Ammon's horn (tissue), 1 donor: ENCODE measurements at regions not wholly inside any gene's neighbourhood (a gene's known extent, or its start where the extent isn't known, plus 50 kb on each side); places are given as distances from the start of the nearest gene placed in this dataset.
"Not testable (repeated sequence)": the region's sequence is repeated elsewhere in the genome, so short reads cannot be mapped to it uniquely, and the experiment has no call there.

ENCODE experiments used
- DNase-seq: peaks from one replicate; pipeline ENCODE4 v3.0.0-alpha.2; 2016; ENCODE audit warnings: low spot score

DNA sequence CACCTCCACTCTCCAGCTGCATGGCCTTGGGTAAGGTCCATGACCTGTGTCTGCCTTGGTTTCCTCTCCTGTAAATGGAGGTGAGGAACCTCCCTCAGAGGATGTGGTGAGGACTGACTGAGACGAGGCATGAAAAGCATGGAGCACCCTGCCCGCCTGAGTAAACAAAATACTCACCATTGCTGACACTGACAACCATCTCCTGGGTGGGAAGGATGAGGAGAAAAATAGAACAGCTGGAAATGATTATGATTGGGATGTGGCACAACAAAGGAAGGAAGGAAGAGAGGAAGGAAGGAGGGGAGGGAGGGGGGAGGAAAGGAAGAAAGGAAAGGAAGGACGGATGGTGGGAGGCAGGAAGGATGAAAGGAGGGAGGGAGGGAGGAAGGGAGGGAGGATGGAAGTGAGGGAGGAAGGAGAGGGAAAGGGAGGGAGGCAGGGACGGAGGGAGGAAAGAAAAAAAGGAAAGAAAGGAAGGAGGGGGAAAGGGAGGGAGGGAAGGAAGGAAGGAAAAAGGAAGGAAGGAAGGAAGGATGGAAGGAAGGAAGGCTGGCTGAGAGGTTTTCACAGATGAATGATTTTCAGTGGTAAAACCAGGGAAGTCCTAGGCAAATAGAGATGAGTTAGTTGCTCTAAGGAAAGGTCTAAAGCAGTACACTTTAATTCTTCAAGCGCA is 276.5 kb upstream of the XYLT1 start:
- DNase-seq = no peak

DNA sequence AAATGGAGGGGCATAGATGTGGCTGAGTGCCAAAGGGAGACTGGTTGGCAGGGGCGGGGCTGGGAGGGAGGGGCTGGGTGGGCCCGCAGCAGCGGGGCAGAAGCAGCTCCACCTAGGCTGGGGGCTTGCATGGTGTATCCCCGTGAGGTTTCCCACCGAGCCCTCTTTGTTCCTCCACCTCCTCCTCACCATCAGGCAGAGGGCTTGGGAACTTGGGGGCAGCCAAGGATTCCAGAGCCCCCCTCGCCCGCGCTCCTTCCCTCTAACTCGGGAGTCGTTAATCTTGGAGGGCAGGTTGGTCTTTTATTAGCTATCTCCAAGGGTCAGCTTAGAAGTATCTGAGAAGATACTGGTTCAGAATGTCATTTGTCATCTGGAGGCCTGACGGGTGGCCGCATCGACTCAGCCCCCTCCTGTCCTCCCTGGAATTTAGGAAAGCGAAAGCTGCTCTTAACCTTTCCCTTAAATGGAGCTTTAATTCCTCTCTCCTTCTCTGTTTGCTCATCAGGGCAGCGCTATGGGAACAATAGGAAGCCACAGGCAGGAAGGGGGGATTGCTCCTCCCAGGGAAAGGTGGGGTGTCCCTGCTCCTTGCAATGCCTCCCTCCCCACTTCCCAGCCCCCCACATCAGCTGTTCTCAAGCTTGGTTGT is 274.3 kb upstream of the XYLT1 start:
- no peak for DNase-seq

DNA sequence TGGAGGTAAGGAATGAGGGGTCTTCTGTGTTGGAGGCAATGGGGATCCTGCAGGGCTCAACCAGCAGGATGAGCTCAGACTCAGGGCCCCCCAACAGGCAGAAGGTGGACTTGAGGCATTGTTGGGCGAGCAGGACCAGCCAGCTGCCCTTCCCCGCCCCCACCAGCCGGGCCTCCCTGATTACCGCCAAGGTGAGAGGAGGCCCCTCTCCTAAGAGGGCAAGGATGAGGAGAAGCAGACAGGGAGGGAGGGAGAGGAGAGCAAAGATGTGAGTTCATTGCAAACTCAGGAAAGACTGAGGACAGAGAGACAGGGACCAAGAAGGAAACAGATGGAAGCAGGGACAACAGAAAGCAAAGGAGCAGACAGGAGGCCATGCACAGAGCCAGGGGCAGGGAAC is 272.8 kb upstream of the XYLT1 start:
- DNase-seq = no peak

DNA sequence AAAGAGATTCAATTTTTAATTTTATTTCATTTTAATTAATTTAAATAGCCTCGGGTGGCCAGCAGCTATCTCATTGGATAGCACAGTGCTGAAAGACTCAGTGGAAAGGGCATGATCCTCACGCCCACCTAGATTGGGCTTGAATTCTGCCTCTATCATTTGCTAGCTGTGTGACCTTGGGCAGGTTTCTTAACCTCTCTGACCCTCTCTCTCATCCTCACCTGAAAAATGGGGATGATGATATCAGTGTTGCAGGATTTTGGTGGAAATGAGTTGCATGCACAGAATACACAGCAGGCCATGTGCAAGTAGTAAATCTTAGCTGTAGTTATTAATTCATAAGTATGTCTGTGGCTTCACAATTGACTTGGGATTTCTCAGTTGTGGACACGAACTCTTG is 272.4 kb upstream of the XYLT1 start:
- no peak for DNase-seq

DNA sequence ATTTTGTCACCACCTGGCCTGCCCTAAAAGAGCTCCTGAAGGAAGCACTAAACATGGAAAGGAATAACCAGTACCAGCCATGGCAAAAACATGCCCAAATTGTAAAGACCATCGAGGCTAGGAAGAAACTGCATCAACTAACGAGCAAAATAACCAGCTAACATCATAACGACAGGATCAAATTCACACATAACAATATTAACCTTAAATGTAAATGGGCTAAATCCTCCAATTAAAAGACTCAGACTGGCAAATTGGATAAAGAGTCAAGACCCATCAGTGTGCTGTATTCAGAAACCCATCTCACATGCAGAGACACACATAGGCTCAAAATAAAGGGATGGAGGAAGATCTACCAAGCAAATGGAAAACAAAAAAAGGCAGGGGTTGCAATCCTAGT is 264.3 kb upstream of the XYLT1 start:
- not testable (repeated sequence) for DNase-seq

DNA sequence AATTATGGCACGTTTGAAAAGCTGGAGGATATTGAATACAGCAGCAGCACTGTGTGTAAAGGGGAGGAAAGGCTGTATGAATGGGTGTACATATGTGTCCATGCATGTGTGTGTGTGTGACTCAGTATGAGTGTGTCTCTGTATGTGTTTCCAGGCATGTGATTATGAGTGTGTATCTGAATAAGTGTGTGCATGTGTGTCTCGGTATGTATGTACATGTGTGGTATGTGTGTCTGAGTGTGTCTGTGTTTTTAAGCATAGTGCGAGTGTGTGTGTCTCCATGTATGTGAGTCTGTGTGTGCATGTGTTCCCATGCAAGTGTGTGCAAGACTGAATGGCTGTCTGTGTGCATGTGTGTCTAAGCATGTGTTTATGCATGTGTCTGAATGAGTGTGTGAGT is 259.1 kb upstream of the XYLT1 start:
- no peak for DNase-seq

DNA sequence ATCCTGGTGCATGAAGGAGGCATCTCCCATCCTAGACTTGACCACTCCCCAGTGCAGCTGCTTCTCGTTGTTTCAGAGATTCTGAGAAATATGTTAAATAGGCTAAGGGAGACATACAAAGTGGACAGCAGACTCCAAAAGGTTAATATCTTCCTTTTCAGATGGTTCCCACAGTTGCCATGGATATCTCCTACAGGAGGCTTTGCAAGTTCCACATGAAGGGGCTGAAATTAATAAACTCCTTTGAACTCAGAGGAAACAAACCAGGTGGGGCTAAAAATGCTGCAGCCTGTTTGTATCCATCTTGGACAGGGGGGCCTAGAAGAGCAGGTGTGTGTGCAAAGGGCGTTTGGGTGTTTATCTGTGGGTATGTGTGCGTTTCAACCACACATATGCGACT is 257.4 kb upstream of the XYLT1 start:
- no peak for DNase-seq

DNA sequence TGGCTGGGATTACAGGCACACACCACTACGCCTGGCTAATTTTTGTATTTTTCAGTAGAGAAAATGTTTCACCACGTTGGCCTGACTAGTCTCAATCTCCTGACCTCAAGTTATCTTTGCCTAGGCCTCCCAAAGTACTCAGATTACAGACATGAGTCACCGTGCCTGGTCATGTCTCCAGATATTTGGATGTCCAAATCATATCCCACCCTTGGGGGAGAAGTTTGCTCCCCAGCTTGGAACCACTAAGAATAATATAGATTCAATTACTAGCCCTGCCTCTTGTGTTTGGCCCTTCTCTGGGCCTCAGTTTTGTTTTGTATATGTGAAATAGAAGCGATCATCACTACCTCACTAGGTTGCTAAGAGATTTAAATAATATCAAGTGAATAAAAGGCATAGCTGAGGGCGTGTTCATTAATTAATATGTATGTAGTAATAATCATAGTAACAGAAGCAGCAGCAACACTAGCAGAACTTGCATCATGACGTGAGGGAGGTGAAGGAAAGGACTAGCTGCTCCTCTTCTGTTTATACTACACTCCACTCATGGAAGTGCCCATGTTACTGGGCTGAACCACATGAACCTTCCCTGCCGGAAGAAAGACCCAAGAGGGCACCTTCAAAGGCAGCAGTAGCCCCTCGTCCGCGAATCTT is 253.6 kb upstream of the XYLT1 start:
- no peak for DNase-seq

DNA sequence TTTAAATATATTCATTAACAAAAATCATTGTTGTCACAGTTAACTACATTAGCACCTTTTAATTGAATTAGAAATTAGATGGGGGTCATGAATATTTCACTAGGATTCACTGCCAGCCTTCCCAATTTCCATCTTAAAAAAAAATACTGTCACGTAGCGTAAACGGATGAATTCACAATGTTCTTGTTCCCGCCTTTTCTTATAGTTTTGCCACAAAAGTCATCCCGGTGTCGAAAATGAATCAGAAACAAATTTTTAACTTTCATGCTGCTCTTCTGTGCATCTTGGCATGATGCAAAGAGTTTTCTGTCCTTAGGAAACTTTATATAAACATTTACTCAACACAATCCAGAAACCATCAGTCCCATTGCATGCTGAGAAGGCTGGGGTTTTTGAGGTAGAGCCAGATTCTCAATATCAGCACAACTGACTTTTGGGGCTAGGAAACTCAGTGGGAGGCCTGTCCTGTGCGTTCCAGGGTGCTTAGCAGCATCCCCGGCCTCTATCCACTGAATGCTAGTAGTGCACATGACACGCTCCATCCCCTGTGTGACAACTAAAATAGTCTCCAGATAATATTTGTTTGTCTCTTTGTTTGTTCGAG is 252.9 kb upstream of the XYLT1 start:
- DNase-seq = no peak

DNA sequence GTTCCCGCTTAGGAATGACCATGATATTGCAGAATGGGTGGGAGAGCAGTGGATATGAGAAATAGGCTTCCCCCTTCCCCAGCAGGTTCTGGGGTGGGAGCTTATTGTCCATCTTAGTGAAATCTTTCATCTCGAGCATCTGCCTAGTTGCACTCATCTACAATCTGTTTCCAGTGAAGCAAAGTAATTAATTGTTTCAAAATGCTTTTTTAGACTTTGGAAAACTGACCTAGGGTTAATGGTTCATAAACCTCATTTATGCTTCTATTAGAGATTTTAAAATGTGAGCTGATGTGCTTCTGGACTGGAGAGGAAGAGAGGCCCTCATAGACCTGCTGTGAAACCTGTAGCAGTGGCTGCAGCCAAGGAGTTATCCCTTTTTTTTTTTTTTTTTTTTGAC is 247.7 kb upstream of the XYLT1 start:
- DNase-seq = no peak

DNA sequence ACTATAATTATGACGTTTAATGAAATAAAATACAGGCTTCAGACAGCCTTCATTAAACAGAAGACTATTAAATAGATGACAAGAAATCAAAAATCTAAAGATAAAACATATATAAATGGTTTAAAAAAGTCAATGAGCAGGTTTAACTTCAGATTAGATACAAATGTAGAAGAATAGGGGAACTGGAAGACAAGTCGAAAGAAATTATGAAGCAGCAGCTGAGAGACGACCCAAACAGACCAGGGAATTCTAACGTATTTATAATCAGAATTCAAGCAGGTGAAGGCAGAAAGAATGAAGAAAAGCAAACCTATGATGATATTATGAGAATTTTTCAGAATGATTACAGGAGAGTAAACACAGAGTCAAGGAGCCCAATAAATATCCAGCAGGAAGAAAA is 235.1 kb upstream of the XYLT1 start:
- DNase-seq = no peak

DNA sequence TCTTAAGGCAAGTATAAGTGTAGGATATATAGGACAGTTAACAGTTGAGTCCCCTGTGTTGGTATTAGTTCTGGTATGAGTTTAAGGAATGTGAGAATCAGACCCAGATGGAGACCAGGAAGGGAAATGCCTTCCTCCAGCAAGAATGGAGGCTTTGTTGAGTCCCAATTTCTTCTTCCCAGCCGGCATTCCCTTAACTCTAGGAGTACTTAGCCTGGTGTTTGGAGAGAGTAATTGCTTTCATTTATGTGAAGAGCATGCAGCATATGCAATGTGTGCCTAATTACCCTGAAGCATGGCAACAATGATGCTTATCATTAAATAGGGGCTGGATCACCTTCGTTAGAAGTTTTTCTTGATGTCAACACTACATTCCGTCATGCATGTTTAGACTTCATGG is 225.9 kb upstream of the XYLT1 start:
- no peak for DNase-seq

DNA sequence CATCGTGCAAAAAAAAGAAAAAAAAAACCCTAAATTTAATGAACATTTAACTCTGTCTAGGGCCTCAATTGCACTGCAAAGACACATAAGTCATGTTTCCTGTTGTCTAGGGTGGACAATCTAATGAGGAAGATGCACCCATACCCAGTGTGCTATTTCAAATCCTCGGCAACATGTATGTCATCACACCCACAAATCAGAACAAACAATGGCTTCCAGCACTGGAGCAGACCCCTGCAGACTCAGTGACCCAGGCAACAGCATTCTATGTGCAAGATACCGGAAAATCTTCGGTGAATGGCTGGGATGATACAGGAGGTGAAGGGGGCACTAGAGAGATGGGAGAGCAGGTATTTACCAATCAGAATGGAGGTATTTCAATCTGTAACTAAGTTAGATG is 221.7 kb upstream of the XYLT1 start:
- DNase-seq = no peak

DNA sequence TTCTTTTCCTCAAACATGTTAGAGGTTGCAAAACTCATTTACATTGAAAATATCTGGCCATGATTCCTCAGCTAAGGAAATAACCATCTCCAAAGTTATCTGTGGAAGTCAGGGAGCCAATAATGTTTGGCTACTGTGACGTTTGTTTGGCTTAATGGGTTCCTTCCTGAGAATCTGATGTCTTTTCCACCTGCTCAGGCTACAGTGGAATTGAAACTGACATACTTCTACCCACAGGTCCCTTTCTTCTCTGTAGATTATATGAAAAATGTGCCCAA is 221.1 kb upstream of the XYLT1 start:
- DNase-seq = no peak

DNA sequence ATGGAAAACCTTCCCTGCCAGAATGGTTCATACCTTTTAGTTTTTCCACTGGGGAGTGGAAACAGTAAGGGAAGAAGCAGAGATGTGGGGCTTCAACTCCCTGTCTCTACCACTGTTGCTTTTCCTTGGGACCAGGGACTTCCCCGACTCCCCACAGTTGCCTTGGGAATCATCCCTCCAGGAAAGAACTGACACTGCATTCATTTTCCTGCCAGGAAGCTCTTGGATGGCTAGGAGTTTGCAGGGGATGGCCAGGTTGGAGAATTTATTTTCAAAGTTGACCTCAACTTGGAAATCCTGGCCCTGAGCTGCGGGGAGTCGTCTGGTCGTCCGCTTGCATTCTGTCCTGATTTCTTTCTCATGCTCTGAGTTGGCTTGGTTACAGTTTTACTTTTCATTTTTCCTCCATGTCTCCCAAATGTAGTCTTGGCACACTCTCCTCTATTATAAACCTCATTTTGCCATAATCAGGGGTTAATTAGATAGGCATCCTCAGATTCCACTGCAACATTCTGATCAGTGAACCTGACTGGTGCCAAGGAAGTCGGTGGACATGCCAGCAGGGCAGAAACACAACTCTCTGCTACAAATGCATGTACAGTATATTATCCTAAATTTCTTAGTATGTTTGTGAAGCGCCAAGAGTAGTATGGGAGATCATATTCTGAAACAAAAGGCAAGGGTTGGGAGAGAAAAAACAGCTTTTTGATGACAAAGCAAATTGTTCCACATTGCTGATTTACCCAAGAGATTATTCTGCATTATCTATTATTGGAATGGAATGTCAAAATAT is 220.5 kb upstream of the XYLT1 start:
- no peak for DNase-seq

DNA sequence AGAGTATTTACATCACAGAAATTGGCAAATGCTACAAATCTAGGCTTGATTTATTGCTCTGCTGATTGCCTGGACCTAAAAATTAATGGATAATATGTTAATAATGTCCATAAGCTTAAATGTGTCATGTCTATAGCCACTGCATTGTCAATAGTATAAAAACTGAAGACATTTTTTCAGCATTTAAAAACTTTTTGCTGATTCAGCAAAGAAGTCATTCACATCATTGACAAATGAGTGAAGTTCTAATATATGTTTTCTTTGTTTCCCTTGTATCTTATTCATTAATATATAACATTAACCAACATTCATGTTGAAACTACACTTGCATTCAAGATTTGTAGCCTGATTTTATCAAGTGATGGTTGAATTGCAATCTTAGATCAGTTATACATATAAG is 214.7 kb upstream of the XYLT1 start:
- no peak for DNase-seq

DNA sequence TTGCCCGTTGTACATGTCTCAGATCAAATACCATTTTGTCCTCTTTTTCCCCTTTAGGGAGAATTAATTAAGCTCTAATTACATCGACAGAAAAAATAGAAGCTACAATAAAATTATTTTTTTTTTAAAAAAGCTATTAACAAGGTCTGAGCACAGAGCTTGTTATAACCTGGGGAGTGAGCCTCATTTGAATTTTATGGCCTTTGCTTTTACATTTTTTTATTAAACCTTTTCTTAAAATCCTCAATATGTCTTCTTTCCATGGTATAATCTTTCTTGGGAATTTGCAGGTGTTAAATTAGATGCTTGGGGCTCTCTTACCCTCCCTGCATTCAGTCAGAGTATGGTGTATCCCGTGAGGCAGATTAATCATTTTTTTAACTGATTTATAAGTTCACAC is 212.5 kb upstream of the XYLT1 start:
- DNase-seq = no peak

DNA sequence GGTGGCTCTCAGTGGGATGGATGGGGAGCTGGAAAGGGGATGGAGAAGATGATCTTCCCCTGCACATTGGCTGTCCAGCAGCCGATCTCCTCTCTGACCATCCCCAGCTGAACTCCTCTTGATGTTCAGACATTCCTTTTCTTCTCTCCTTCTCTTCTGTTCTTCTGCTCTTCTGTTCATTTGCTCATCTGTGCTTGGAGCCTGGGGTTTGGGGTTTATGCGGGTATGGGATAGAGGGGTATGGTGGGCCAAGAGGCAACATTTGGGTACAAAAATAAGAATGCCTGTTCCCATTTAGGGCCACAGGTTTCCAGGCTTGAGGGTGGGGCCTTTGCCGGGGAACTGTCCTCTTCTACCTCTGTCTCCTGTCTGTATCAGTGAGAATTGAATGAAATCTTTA is 205.4 kb upstream of the XYLT1 start:
- no peak for DNase-seq

DNA sequence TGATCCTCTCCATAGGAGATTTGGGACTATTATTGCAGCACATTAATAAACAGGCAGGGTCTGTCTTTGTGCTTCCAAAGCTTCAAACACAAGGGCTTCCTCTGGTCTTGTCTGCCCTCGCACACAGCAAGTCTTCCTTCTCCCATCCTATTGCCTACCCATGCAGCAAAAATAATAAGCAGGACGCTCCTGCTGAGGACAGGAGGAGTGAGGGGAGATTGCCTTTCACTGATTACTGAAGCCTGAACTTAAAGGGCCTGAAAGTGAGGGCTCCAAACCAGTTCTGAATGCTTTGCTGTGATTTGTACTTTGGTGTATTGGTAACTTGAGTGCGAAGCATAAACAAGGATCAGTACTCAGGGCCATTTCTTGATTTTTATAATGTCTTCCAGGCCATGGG is 197.6 kb upstream of the XYLT1 start:
- no peak for DNase-seq

DNA sequence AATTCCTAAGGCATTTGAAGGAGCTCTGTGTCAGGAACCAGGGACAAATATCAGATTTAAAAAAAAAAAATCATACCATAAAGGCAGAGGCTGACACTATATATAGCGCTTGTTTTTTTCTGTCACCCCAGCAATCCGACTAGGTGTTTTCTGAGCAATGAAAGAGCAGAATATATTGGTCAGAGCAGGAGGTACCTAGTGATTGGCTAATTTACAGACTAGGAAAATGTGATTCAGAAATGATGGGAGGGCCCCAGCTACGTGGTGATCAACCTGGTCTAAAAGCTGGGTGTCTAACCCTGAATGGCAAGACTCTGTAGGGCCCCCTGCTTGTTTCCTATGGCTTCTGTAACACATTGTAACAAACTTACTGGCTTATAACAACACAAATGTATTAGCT is 195.5 kb upstream of the XYLT1 start:
- DNase-seq = no peak

DNA sequence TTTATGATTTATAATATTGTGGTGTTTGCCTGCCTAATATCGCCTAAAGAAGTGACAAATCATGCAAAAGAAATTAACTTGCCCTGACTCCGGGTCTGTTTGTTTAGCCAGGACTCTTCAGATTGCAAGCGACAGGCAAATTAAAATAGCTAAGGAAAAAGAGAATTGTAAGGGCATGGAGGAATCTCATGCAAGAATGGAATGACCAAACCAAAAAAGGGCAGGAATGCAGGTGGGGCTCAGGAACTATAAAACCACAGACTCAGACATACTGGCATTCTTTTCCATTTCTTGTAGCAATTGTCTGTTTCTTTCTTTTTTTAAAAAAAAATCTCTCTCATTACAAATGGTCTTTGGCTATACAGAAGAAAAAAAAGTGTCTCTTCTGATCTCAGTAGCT is 188.1 kb upstream of the XYLT1 start:
- no peak for DNase-seq

DNA sequence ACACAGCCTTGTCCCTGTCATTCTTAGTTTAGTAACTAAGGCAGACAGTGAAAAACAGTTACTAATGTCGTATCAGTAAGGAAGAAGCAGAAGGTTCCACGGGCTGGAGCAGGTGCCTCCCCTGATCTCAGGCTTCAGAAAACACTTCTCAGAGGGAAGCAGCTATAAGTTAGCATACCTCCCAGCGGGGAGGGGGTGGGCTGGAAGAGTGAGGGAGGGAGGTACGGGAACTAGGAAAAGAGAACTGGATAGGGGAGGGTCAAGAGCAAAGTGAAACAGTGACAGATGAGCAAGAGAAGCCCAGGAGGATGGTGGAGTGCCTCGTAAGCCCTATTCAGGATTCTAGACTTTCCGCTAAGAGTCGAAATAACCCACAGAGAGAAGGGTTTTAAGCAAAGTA is 186.3 kb upstream of the XYLT1 start:
- no peak for DNase-seq

DNA sequence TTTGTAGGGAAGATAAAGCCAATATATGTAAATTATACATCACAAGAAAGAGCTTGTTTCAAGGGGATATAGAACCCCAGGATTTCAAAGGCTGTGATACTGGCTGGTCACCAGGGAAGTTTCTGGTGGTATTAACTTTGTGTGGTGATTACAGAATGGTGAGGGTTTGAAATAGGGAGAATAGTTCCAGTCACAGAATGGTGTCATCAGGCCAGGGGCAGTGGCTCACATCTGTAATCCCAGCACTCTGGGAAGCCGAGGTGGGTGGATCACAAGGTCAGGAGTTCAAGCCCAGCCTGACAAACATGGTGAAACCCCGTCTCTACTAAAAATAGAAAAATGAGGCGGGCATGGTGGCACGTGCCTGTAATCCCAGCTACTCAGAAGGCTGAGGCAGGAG is 183.8 kb upstream of the XYLT1 start:
- no peak for DNase-seq
